MCF 10A (cell line): ENCODE measurements at regions not wholly inside any gene's neighbourhood (a gene's known extent, or its start where the extent isn't known, plus 50 kb on each side); places are given as distances from the start of the nearest gene placed in this dataset.

ENCODE experiments used
- BruUV-seq: library from RNA; stranded (reverse); fragments of 400-500 nt; replicated peaks from 2 replicates; lab custom pipeline; 2021; lab: Mats Ljungman, UMichigan
- CTCF ChIA-PET: fragments of 300-600 bp; sonication (Branson Sonifier 250); formaldehyde crosslinking; extraction: SDS; loops from one replicate; lab custom pipeline; 2021; ENCODE audit warnings: antibody characterized with exemption, inconsistent platforms; lab: Yijun Ruan, JAX
- POLR2A ChIA-PET: fragments of 300-600, 350-650 bp; sonication (Branson Sonifier 250); formaldehyde crosslinking; extraction: SDS; loops from one replicate; lab custom pipeline; 2020; ENCODE audit warnings: antibody characterized with exemption, inconsistent platforms; lab: Yijun Ruan, JAX
- DNase-seq: peaks from one replicate; pipeline ENCODE4 v3.0.0-alpha.2; 2018; ENCODE audit not compliant: unreplicated experiment
- H3K27ac Mint-ChIP-seq: one replicate; pipeline ENCODE4 v1.8.0; 2022; ENCODE audit warnings: mild to moderate bottlenecking, low read depth, mixed read lengths; ENCODE audit not compliant: unreplicated experiment
- H3K27me3 Mint-ChIP-seq: one replicate; pipeline ENCODE4 v1.8.0; 2022; ENCODE audit warnings: mixed read lengths; ENCODE audit not compliant: insufficient read depth, unreplicated experiment
- H3K36me3 Mint-ChIP-seq: one replicate; pipeline ENCODE4 v1.8.0; 2022; ENCODE audit warnings: mild to moderate bottlenecking, moderate library complexity, mixed read lengths; ENCODE audit not compliant: insufficient read depth, unreplicated experiment
- H3K4me1 Mint-ChIP-seq: one replicate; pipeline ENCODE4 v1.8.0; 2022; ENCODE audit warnings: mixed read lengths; ENCODE audit not compliant: insufficient read depth, unreplicated experiment
- H3K4me3 Mint-ChIP-seq: one replicate; pipeline ENCODE4 v1.8.0; 2022; ENCODE audit warnings: mild to moderate bottlenecking, moderate library complexity, mixed read lengths; ENCODE audit not compliant: unreplicated experiment
- H3K9me3 Mint-ChIP-seq: one replicate; pipeline ENCODE4 v1.8.0; 2022; ENCODE audit warnings: mixed read lengths; ENCODE audit not compliant: unreplicated experiment
- intact Hi-C: fragments of 100-400 bp; cut with micrococcal nuclease; formaldehyde crosslinking; loops from 2 replicates; pipeline ENCODE4 v1.14.1; 2022
- TF ChIP-seq, protein P1 (sequence below): fragments of 200-600 bp; IDR thresholded peaks from one replicate; pipeline ENCODE4 v1.8.0; 2022; ENCODE audit warnings: antibody characterized with exemption, mild to moderate bottlenecking; ENCODE audit not compliant: unreplicated experiment

DNA sequence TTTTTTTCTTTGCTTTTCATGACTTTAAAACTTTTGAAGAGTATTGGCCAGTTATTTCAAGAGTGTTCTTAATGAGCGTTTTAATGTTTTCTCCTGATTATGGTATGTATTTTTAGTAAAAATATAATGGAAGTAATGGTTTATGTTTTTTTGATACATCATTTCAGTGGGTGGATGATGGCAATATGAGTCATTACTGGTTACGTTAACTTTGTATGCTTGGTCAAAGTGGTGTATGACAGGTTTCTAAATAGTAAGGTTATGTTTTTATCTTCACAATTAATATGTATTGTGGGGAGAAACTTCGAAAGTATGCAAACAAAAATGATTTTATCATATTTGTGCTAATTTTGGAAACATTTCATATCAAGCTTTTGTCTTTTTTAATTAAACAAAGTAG is 176.7 kb upstream of the PRDM9 start:
- H3K36me3 Mint-ChIP-seq: no peaks in the 10 kb centered on the region
- no peaks in the 10 kb centered on the region for H3K9me3 Mint-ChIP-seq
- ChIA-PET CTCF (interaction anchor here (0.6 to 1.3 kb wide), 2 partner anchors 8 to 131 kb away, joined by 3 read pairs; no protein-coding TSS in a partner anchor), POLR2A (no interaction called here)
- no peak overlapping the region for H3K27ac Mint-ChIP-seq
- DNase-seq: peak; percentile 37
- BruUV-seq: no TSS peak
- H3K4me3 Mint-ChIP-seq: no peak overlapping the region
- H3K27me3 Mint-ChIP-seq: no peaks in the 10 kb centered on the region
- no peaks in the 10 kb centered on the region for H3K4me1 Mint-ChIP-seq
- TF ChIP-seq, protein P1, sequence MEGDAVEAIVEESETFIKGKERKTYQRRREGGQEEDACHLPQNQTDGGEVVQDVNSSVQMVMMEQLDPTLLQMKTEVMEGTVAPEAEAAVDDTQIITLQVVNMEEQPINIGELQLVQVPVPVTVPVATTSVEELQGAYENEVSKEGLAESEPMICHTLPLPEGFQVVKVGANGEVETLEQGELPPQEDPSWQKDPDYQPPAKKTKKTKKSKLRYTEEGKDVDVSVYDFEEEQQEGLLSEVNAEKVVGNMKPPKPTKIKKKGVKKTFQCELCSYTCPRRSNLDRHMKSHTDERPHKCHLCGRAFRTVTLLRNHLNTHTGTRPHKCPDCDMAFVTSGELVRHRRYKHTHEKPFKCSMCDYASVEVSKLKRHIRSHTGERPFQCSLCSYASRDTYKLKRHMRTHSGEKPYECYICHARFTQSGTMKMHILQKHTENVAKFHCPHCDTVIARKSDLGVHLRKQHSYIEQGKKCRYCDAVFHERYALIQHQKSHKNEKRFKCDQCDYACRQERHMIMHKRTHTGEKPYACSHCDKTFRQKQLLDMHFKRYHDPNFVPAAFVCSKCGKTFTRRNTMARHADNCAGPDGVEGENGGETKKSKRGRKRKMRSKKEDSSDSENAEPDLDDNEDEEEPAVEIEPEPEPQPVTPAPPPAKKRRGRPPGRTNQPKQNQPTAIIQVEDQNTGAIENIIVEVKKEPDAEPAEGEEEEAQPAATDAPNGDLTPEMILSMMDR: no peak
- intact Hi-C loops: loop anchor here (5.0 to 10.0 kb wide), 2 partner anchors 126 to 412 kb away; no protein-coding TSS in a partner anchor

- TF ChIP-seq, protein P1: no peak
- no peaks in the 10 kb centered on the region for H3K27me3 Mint-ChIP-seq
- ChIA-PET POLR2A (no interaction called here), CTCF (interaction anchor here (0.7 kb wide), 1 partner anchor 13 kb away, joined by 3 read pairs; no protein-coding TSS in a partner anchor)
- no peak for DNase-seq
- H3K27ac Mint-ChIP-seq: no peak overlapping the region
- no peaks in the 10 kb centered on the region for H3K9me3 Mint-ChIP-seq
- H3K36me3 Mint-ChIP-seq: no peaks in the 10 kb centered on the region
- peaks cover 14% of the 10 kb centered on the region for H3K4me1 Mint-ChIP-seq
- no TSS peak for BruUV-seq
- no peak overlapping the region for H3K4me3 Mint-ChIP-seq
- intact Hi-C loops: no loop called here
Measured at GRCh38 chr5:23319901-23320300, 187.5 kb upstream of the PRDM9 start.

- BruUV-seq: no TSS peak
Measured at GRCh38 chr5:23318960-23319359, 188.4 kb upstream of the PRDM9 start.

GRCh38 chr5:23318166-23318565 is 189.2 kb upstream of the PRDM9 start:
- TF ChIP-seq, protein P1: no peak
- no TSS peak for BruUV-seq
- Mint-ChIP-seq H3K27ac (no peak overlapping the region), H3K27me3 (no peaks in the 10 kb centered on the region), H3K9me3 (no peaks in the 10 kb centered on the region), H3K4me1 (peaks cover 14% of the 10 kb centered on the region), H3K36me3 (no peaks in the 10 kb centered on the region), H3K4me3 (no peak overlapping the region)
- intact Hi-C loops: no loop called here
- no peak for DNase-seq
- ChIA-PET CTCF (interaction anchor here (0.6 kb wide), 2 partner anchors 109 to 667 kb away, joined by 3 to 4 read pairs; no protein-coding TSS in a partner anchor), POLR2A (no interaction called here)

More at GRCh38 chr5:23318960-23319359, 188.4 kb upstream of the PRDM9 start:
- Mint-ChIP-seq H3K4me3 (no peak overlapping the region), H3K36me3 (no peaks in the 10 kb centered on the region), H3K4me1 (peaks cover 14% of the 10 kb centered on the region), H3K27ac (no peak overlapping the region), H3K27me3 (no peaks in the 10 kb centered on the region), H3K9me3 (no peaks in the 10 kb centered on the region)
- TF ChIP-seq, protein P1: no peak
- ChIA-PET CTCF (no interaction called here), POLR2A (no interaction called here)
- peak; percentile 44 for DNase-seq
- intact Hi-C loops: no loop called here
